Activated T-cell treated with anti-CD3 and anti-CD28 coated beads for 1 hour (primary cell): ENCODE measurements at regions not wholly inside any gene's neighbourhood (a gene's known extent, or its start where the extent isn't known, plus 50 kb on each side); places are given as distances from the start of the nearest gene placed in this dataset.
"Not testable (repeated sequence)": the region's sequence is repeated elsewhere in the genome, so short reads cannot be mapped to it uniquely, and the experiment has no call there.

ENCODE experiments used
- DNase-seq: peaks from one replicate; pipeline ENCODE4 v3.0.0-alpha.2; 2020; ENCODE audit warnings: low read depth

GRCh38 chr1:29798699-29799566, 562.6 kb downstream of the PTPRU start:
- no peak for DNase-seq

GRCh38 chr1:29797125-29797524, 560.8 kb downstream of the PTPRU start:
- not testable (repeated sequence) for DNase-seq

GRCh38 chr1:29795965-29796364, 559.6 kb downstream of the PTPRU start:
- DNase-seq: not testable (repeated sequence)

DNA sequence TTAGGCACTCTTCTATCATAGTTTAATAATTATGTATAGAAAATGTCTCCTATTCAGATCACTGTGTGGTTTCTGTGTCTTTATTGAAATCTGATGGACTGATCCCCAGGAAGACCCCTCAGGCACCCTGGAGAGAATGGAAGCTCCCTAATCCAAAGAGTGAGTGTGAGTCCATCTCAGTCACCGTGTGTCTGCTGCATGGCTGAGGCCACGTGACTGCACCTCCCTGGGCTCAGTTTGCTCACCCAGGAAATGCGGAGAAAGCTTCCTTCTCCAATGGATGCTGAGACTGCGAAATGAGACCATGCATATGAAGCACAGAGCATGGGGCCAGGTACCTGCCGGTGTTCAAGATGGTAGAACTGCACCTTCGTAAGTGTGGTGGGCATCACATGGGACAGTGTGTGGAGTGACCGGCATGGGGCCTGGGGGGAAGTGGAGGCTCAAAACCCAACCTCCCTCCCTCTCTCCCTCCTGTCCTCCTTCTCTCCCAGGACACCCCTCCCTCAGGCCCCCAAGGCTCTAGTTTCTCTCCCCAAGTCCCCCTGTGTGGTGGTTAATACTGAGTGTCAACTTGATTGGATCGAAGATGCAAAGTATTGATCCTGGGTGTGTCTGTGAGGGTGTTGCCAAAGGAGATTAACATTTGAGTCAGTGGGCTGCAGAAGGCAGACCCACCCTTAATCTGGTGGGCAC, 557.5 kb downstream of the PTPRU start:
- DNase-seq: no peak

DNA sequence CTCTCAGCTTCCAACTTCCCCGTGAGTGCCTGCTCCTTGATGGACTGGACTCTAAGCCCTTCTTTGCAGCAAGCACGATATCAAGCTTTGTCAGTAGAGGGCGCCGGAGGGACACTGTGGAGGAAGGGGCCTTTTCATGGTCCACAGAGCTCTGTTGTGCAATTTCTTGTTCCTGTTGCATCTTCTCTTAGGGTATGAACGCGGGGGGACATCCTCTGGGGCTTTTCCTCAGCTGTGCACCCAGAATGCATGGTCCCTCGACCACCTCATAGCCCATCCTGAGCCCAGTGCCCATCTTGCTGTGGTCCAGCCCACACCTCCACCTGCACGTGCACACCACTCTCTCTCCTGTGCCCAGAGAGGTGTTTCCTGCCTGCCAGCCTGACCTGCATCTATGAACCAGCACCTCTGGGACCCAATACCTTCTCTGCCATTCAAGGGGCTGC, 556.8 kb downstream of the PTPRU start:
- peak; percentile 33 for DNase-seq

- no peak for DNase-seq
Measured at GRCh38 chr1:29789910-29790247, 553.6 kb downstream of the PTPRU start.

DNA sequence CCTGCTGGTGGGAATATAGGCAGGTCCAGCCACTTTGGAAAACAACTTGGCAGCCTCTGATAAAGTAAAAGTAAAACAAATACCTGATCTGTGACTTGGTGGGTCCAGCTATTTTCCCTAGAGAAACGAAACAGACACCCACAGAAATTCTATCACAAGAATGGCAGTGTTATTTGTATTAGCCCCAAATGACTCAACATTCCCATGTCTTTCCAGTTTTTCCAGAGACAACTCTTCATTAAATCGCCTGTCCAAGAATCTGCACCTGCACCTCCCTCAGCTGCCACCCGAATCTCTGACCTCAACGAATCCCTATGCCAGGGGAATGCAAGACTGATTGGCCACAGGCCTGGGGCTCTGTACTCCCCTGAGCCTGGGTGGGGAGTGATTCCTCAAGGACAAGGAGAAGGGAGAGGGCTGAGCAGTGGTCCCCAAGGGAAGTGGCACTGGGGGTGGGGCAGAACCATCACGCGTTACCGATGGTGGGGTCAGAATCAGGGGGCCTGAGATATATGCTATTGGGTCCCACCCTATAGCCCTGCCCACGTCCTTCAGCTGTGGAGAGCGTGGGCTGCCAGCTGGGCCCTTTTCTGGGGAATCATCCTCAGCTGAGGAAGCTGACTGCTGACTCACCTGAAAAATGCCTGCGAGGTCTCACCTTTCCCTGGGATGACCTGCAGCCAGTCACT, 553.0 kb downstream of the PTPRU start:
- no peak for DNase-seq

DNA sequence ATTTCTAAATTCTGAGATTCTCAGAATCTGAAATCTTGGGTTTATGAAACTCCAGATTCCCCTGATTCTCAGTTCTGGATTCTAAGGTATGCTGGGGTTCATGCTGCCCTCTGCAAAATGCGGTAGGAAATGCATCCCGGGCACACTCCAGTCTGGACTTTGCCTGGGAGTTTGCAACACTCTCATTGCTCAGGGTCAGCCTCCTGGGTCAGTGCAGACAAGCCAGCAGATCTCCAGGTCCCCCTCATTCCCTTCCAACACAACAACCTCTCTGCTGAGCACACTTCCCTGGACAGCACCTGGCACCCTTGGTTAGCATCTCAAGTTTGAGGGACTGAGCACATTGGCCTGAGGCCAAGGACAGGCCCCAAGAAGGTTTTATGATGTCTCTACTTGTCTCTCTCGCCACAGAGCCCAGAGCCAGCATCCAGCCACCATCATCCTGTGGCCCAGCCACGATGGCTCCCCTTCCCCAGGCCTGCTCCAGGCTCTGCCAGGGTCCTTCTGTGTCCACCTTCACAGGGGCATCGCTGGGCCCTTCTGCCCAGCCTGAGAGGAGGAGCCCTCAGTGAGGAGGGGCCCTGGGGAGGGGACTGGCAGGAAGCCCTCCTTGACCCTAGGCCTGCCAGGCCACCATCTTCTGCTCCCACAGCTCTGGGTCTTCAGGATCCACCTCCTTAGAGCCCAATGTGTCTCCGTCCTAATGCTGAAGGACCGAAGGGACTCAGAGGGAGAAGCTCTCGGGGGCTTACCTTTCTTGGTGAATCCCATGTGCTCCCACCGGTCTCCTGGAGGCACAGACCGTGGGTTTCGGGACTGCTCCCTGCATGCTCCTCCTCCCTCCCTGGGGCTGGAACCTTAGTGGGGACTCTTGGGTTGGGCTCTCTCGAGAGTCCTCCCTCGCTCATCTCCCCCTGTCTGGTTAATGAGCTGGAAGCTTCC, 550.7 kb downstream of the PTPRU start:
- no peak for DNase-seq

- DNase-seq: no peak
Measured at GRCh38 chr1:29786195-29786594, 549.9 kb downstream of the PTPRU start.

- no peak for DNase-seq
Measured at GRCh38 chr1:29785554-29785953, 549.2 kb downstream of the PTPRU start.

GRCh38 chr1:29785137-29785527, 548.8 kb downstream of the PTPRU start:
- DNase-seq: no peak

DNA sequence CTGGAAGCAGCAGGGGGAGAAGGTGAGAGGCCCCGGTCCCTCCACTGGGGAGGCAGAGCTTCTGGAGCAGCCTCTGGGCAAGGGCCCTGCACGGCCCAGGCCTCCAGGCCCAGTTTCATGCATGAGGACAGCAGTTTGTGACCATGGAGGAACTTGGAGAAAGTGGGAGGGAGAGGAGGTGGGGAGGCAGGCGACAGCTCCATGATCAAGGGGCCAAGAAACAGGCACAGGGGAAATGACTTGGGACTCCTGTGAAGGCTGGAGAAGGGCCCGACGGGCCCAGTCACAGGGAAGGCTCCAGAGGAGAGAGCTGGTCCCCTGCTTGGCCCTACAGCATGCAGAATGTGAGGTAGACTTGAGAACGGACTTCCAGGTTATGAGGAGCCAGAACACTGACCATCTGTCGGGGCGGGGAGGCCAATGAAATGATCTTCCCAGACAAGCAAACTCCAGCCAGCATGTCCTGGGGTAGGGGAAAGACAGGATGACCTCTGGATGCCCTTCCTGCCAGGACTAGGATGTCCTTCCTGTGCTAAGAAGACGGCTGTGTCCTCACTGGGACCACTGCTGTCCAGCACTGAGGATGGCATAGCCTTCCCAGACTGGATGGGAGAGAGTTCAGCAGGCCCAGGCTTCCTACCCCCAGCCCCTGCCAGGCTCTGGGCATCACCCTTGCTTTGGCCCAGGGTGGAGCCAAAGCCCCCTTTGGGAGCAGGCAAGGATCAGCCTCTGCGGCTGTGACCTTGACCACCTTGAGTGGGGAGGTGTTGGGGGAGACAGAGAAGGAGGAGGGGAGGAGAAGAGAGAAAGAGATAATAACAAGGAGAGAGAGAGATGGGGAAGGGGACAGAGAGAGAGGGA, 548.2 kb downstream of the PTPRU start:
- no peak for DNase-seq

GRCh38 chr1:29783508-29784275, 547.4 kb downstream of the PTPRU start:
- DNase-seq: no peak

GRCh38 chr1:29782846-29783507, 546.7 kb downstream of the PTPRU start:
- DNase-seq: no peak

DNA sequence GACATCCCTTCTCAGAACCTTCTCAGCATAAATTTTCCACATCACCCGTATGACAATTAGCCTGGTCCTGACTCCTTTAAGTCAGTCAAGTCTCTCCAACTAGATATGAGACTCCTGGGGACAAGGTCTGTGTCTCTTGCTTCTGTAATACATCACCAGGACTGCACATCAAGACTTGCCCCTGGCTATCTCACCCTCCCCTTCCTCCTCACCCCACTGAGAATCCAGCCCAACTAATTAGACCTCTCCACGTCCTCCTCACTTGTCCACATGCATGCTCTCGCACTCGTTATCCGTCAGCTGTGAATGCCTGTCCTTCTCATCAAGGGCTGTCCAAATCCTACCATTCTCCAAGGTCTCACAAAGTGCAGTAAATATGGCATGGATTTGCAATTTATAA, 542.8 kb downstream of the PTPRU start:
- DNase-seq: no peak

- DNase-seq: no peak
Measured at GRCh38 chr1:29777522-29777921, 541.2 kb downstream of the PTPRU start.

GRCh38 chr1:29774355-29774754, 538.0 kb downstream of the PTPRU start:
- DNase-seq: no peak

DNA sequence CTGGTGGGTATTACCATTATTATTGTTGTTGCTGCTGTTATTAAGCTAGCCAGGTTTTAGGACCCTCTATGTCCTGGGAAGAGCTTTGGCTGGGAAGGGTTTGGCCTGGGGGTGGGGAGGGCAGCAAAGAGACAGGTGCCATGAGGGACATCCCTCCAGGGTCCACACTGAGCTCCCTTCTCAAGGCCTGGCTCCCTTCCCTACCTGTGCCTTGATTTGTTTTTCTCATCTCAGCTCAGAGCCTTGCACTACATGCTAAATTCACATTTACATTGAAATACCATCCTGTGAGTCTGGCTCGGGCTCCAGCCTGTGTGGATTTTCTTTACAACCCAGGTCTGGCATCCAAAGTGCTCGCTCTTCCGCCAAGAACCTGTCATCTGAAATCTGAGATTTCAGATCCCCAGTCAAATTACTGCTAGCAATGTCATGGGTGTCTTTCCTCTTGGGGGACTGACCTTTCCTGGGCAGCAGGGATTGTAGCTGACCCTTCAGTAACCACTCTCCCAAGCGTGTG, 536.3 kb downstream of the PTPRU start:
- no peak for DNase-seq

DNA sequence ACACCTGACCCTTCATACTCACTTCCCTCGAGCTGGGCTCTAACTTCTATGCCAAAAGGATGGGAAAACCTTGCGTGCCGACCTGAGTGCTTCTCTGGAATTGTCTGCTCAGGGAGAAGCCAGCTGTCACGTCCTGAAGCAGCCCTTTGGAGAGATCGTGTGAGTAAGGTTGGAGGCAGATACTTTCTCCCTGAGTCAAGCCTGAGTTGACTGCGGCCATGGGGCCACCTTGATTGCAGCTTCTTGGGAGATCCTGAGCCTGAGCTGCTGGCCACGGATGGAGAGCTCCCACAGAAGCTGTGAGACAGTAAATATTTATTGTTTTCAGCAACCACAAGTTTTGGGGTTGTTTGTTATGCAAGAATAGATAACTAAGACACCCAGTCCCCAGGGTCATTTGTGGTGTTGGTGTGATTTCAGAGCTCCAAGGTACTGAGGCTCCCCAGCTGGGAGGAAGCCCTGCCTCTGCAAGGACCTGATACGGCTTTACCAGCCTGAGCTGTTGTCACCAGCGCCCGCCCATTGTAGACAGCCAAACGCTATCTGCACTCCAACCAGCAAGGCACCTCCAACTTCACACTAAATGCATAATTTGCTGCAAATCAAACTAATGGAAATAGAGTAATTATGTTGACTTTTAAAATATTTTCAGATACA, 531.6 kb downstream of the PTPRU start:
- no peak for DNase-seq
